GM12864 (cell line): ENCODE measurements at regions not wholly inside any gene's neighbourhood (a gene's known extent, or its start where the extent isn't known, plus 50 kb on each side); places are given as distances from the start of the nearest gene placed in this dataset.
A peak's percentile ranks its signal among the peaks of the same experiment; 100 is the strongest.

Experiments
- DNase-seq: peaks from one replicate; pipeline ENCODE4 v3.0.0-alpha.2; 2011; ENCODE audit warnings: low read depth
- H3K4me3 ChIP-seq: 2 replicates; pipeline ENCODE4 v1.5.1; 2011; ENCODE audit warnings: mild to moderate bottlenecking, low read depth, low read length, control low read depth
- CTCF ChIP-seq: IDR thresholded peaks from 2 replicates; pipeline ENCODE4 v1.5.1; 2011; ENCODE audit warnings: low read depth, mild to moderate bottlenecking, moderate library complexity, low read length, control low read depth, inconsistent platforms; ENCODE audit errors: missing control alignments

GRCh38 chr12:45575823-45576475 lies 153.6 kb upstream of the ARID2 start:
- H3K4me3 ChIP-seq: no peak overlapping the region
- peak; percentile 40 for DNase-seq
- TF ChIP-seq CTCF: no peak

GRCh38 chr12:45577844-45578399 lies 151.6 kb upstream of the ARID2 start:
- no peak for DNase-seq
- H3K4me3 ChIP-seq: no peak overlapping the region
- no peak for TF ChIP-seq CTCF

GRCh38 chr12:45580356-45580969 lies 149.0 kb upstream of the ARID2 start:
- no peak for DNase-seq
- no peak for TF ChIP-seq CTCF
- H3K4me3 ChIP-seq: no peak overlapping the region

- no peak for DNase-seq
- no peak for TF ChIP-seq CTCF
- no peak overlapping the region for H3K4me3 ChIP-seq
Observed at GRCh38 chr12:45581112-45581511, 148.4 kb upstream of the ARID2 start.

GRCh38 chr12:45582536-45582935 lies 147.0 kb upstream of the ARID2 start:
- H3K4me3 ChIP-seq: no peak overlapping the region
- TF ChIP-seq CTCF: no peak
- DNase-seq: no peak

- no peak for TF ChIP-seq CTCF
- DNase-seq: no peak
Observed at GRCh38 chr12:45582986-45583659, 146.4 kb upstream of the ARID2 start.

GRCh38 chr12:45584336-45584735 lies 145.2 kb upstream of the ARID2 start:
- no peak overlapping the region for H3K4me3 ChIP-seq
- no peak for TF ChIP-seq CTCF
- no peak for DNase-seq

More at GRCh38 chr12:45582986-45583659, 146.4 kb upstream of the ARID2 start:
- no peak overlapping the region for H3K4me3 ChIP-seq
